ENCODE measurements at regions not wholly inside any gene's neighbourhood (a gene's known extent, or its start where the extent isn't known, plus 50 kb on each side); places are given as distances from the start of the nearest gene placed in this dataset.

DNA sequence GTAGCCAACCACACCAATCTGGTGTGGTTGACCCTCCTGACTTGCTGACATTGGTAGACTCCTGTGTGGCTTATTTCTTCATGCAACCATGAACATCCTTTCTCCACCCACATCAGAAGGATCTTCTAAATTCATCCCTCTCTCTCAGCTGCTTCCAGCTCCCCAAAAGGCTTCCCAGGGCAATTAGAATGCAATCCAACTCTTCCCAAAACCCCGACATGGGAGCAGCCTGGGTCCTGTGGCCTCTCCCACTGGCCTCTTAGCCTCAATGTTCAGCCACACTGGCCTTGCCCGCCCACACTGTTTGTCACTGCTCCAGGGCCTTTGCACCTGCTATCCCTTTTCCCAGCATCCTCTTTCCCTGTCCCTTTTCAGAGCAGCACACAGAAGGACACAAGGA, 199.8 kb upstream of the SGCG start:
- no peaks in the 10 kb centered on the region for H3K27me3 ChIP-seq (ENCODE audit: control insufficient read depth, insufficient read depth, low read length)
- H3K4me1 ChIP-seq (ENCODE audit: control insufficient read depth, insufficient read depth, low read length): no peaks in the 10 kb centered on the region
- no peaks in the 10 kb centered on the region for H3K9me3 ChIP-seq (ENCODE audit: control insufficient read depth, insufficient read depth, low read depth, low read length)
- no peak overlapping the region for H3K4me3 ChIP-seq (ENCODE audit: low read depth in 2 of 2, low read length in 2 of 2)
- ATAC-seq (no peak), DNase-seq (ENCODE audit: low read depth, low spot score) (no peak)
- intact Hi-C loops (cut with micrococcal nuclease; ENCODE audit: unreplicated experiment) (no loop called here), in situ Hi-C loops (cut with HindIII; ENCODE audit: low pct_unique_long_range_greater_than_20kb, low sequenced_read_pairs) (no loop called here)
- no peak overlapping the region for H3K27ac ChIP-seq (ENCODE audit: low read length)
- ChIA-PET POLR2A (no interaction called here), CTCF (no interaction called here)
- H3K36me3 ChIP-seq (ENCODE audit: control insufficient read depth, insufficient read depth, low read length): no peaks in the 10 kb centered on the region
- TF ChIP-seq CTCF (IDR thresholded peaks at IDR 0.05): no peak
- TF ChIP-seq POLR2AphosphoS5 (IDR thresholded peaks at IDR 0.05; ENCODE audit: low read depth, low read length): no peak
- TF ChIP-seq SIN3A (IDR thresholded peaks at IDR 0.05; ENCODE audit: borderline replicate concordance, insufficient read depth, low read depth, low read length): no peak
- TF ChIP-seq, protein P1, sequence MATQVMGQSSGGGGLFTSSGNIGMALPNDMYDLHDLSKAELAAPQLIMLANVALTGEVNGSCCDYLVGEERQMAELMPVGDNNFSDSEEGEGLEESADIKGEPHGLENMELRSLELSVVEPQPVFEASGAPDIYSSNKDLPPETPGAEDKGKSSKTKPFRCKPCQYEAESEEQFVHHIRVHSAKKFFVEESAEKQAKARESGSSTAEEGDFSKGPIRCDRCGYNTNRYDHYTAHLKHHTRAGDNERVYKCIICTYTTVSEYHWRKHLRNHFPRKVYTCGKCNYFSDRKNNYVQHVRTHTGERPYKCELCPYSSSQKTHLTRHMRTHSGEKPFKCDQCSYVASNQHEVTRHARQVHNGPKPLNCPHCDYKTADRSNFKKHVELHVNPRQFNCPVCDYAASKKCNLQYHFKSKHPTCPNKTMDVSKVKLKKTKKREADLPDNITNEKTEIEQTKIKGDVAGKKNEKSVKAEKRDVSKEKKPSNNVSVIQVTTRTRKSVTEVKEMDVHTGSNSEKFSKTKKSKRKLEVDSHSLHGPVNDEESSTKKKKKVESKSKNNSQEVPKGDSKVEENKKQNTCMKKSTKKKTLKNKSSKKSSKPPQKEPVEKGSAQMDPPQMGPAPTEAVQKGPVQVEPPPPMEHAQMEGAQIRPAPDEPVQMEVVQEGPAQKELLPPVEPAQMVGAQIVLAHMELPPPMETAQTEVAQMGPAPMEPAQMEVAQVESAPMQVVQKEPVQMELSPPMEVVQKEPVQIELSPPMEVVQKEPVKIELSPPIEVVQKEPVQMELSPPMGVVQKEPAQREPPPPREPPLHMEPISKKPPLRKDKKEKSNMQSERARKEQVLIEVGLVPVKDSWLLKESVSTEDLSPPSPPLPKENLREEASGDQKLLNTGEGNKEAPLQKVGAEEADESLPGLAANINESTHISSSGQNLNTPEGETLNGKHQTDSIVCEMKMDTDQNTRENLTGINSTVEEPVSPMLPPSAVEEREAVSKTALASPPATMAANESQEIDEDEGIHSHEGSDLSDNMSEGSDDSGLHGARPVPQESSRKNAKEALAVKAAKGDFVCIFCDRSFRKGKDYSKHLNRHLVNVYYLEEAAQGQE (IDR thresholded peaks at IDR 0.05; ENCODE audit: insufficient read depth in 1 of 2, low read depth in 2 of 2, low read length in 1 of 2): no peak
- no peak for TF ChIP-seq TCF7L2 (IDR thresholded peaks at IDR 0.05; ENCODE audit: low read depth, low read length)
- no TSS peak for BruUV-seq (replicated peaks)

GRCh38 chr13:22993148-22993547, 187.6 kb upstream of the SGCG start:
- BruUV-seq (replicated peaks): no TSS peak

More at GRCh38 chr13:22993148-22993547, 187.6 kb upstream of the SGCG start:
- Histone ChIP-seq H3K27ac (ENCODE audit: low read length) (no peak overlapping the region; the same call in 1 of the 2 replicates), H3K4me3 (ENCODE audit: low read depth in 2 of 2, low read length in 2 of 2) (no peak overlapping the region), H3K4me1 (ENCODE audit: control insufficient read depth, insufficient read depth, low read length) (no peaks in the 10 kb centered on the region), H3K36me3 (ENCODE audit: control insufficient read depth, insufficient read depth, low read length) (no peaks in the 10 kb centered on the region), H3K27me3 (ENCODE audit: control insufficient read depth, insufficient read depth, low read length) (no peaks in the 10 kb centered on the region), H3K9me3 (ENCODE audit: control insufficient read depth, insufficient read depth, low read depth, low read length) (no peaks in the 10 kb centered on the region)
- ChIA-PET POLR2A (no interaction called here), CTCF (no interaction called here)
- in situ Hi-C loops (cut with HindIII; ENCODE audit: low pct_unique_long_range_greater_than_20kb, low sequenced_read_pairs): no loop called here
- no peak for ATAC-seq
- intact Hi-C loops (cut with micrococcal nuclease; ENCODE audit: unreplicated experiment): no loop called here
- TF ChIP-seq TCF7L2 (IDR thresholded peaks at IDR 0.05; ENCODE audit: low read depth, low read length) (no peak), SIN3A (IDR thresholded peaks at IDR 0.05; ENCODE audit: borderline replicate concordance, insufficient read depth, low read depth, low read length) (no peak), POLR2AphosphoS5 (IDR thresholded peaks at IDR 0.05; ENCODE audit: low read depth, low read length) (no peak), CTCF (IDR thresholded peaks at IDR 0.05) (no peak)
- TF ChIP-seq, protein P1 (IDR thresholded peaks at IDR 0.05; ENCODE audit: insufficient read depth in 1 of 2, low read depth in 2 of 2, low read length in 1 of 2): no peak
- no peak for DNase-seq (ENCODE audit: low read depth, low spot score)
